GM19351 (cell line): ENCODE measurements at regions not wholly inside any gene's neighbourhood (a gene's known extent, or its start where the extent isn't known, plus 50 kb on each side); places are given as distances from the start of the nearest gene placed in this dataset.
A peak's percentile ranks its signal among the peaks of the same experiment; 100 is the strongest.

Source experiments
- ATAC-seq: cut with Tn5 transposase; IDR thresholded peaks from one replicate; pipeline ENCODE4 v1.9.1; 2021; ENCODE audit warnings: mild to moderate bottlenecking, moderate library complexity; ENCODE audit not compliant: unreplicated experiment

DNA sequence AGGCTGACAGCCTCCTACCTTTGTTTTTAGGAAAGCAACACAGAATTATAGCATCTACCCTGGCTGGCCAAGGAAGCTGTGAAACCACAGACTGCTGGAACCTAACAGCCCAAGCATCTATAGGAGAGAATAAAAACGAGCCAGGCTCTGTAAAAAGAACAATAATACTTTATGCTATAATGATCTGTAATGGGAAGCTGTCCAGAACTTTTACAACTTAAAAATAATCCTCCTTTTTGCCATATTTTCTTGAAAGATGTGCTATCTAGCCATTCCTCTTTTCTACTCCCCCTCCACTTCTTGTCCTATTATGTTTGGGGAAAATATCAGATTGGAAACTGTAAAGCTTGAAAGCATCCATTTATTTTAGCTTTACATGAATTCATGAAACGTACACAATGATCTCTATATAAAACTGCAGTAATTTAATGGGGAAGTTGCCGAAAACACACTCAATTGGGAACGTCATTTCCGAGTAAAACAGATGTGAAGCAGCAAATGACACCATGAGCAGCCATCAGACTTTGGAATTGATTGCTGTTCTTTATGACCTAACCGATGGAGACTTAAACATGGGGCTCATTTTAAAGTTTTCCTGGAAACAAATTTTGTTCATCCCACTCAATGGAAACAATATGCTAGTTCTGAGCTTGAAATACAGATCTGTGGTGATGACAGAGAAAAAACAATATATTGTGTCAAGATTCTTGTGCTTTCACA is 450.3 kb upstream of the CLINT1 start:
- ATAC-seq, result no peak

GRCh38 chr5:158308429-158309025 is 449.6 kb upstream of the CLINT1 start:
- ATAC-seq, result no peak

DNA sequence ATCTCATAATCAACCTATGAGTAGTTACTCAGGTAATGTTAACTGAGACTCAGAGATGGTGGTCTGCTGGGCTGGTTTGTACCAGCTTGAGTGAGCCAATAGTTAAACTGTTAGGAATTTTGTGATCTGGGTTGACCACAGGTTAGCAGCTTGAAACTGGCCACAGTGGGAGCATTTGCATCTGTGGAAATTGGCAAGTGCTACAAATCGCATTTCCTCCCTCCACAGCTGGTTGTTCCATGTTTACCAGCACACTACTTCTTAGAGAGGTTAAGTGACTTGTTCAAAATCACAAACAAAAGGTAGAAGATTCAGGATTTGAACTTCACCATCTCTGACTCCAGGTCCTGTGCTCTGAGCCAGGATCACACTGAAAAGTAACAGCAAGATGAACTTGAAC is 446.9 kb upstream of the CLINT1 start:
- no peak for ATAC-seq

DNA sequence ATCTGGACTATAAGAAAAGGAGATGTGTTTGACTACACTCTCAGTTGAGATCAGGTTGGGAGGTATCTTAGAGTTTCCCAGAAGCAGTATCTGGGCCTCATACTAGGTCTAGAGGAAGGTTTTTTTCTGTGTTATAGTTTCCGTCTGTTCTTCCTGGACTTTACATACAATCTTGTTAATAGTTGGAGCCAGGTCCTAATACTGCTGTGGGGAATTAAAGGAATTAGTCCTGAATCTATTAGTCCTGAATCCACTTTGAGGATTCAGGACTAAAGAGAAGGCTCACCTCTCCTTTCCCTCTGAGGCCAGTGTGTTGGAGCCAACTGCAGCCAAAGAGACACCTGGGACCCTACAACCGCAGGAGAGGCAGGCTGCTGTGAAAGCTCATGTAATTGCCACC is 445.7 kb upstream of the CLINT1 start:
- no peak for ATAC-seq

DNA sequence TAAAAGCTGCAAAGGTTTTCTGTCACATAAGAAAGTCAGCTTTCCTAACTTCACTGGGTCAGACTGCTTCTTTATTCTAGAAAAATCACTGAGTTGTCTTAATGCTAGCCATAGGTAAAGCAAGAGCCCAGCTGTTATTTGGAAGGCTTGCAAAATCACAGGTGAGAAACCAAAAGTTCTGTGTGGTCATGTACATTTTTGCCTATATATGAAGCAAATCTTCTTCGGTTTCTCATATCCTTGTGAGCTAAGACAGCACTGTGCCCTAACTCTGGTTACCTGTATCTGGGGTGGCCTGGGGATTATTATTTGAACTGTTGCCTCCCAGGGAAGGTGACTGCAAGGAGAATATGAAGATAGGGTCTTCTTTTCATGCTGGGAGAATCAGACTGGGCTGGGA is 444.9 kb upstream of the CLINT1 start:
- ATAC-seq, result peak; percentile 61

DNA sequence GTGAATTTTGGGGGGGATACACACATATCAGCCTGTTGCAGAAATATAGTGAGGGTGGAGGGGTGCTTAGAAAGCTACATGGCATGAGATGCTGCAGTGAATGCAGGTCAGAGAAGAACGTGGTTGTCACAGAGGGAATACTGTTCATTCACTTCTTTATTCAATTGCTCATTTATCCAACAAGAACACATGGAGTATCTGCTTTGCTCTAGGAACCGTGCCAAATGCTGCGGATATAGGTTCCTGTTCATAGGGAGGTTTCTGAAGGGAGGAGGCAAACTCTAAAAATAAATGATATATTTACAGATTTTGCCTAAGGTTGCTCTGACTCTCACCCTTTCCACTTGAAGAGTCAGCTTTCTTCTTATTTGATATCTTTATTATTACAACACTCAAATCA is 444.3 kb upstream of the CLINT1 start:
- no peak for ATAC-seq

GRCh38 chr5:158302029-158302428 is 443.1 kb upstream of the CLINT1 start:
- no peak for ATAC-seq

- no peak for ATAC-seq
Measured at GRCh38 chr5:158301186-158301585, 442.2 kb upstream of the CLINT1 start.

DNA sequence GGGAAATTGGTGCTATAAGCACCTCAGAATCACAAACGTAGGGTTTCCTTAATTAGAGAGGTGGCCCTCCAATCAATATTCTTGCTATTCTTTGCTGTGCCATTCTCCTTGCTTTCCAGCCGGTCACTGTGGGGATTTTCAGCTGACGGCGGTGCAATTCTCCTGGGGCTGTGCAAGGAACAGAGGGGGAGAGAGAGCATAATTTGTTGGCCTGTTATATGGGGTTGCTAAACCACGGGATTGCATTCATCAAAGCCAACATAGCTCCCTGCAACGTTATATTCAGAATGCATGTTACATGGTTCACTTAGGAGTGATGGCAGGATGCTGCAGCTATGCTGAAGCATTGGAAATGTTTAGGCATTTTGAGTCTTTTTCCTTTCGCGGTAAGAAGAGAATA is 441.3 kb upstream of the CLINT1 start:
- no peak for ATAC-seq

- no peak for ATAC-seq
Measured at GRCh38 chr5:158297002-158297527, 438.1 kb upstream of the CLINT1 start.

- ATAC-seq, result no peak
Measured at GRCh38 chr5:158294701-158295100, 435.8 kb upstream of the CLINT1 start.

GRCh38 chr5:158292981-158293380 is 434.0 kb upstream of the CLINT1 start:
- ATAC-seq, result no peak

- no peak for ATAC-seq
Measured at GRCh38 chr5:158289967-158290366, 431.0 kb upstream of the CLINT1 start.

- no peak for ATAC-seq
Measured at GRCh38 chr5:158288272-158288657, 429.3 kb upstream of the CLINT1 start.

DNA sequence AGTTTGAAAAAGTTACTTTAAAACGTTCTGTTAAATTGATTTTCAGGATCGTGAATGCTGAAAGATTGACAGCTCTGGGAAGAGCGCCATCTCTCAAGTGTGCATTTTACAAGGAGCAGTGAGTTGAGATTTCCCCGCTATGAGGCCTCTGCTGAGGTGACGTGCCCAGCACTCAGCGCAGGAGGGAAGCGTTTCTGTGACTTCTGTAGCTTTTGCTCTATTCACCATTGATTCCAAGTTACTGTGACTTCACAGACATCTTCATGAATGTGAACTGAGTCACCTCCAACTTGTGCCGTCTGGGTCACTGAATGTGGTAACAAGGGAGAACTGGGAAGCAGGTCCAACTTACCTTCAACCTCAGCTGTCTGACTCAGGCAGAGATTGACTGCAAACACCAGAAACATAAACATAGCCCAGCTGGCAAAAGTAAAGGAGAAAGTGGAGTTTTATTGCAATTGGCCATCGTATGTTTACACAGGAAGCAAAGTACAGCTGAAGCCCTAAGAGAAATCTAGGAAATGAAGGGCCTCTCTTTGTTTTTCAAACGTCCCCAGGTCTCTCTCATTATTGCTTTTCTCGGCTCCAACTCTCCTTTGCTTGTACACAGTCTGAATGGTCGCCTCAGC is 428.8 kb upstream of the CLINT1 start:
- no peak for ATAC-seq

DNA sequence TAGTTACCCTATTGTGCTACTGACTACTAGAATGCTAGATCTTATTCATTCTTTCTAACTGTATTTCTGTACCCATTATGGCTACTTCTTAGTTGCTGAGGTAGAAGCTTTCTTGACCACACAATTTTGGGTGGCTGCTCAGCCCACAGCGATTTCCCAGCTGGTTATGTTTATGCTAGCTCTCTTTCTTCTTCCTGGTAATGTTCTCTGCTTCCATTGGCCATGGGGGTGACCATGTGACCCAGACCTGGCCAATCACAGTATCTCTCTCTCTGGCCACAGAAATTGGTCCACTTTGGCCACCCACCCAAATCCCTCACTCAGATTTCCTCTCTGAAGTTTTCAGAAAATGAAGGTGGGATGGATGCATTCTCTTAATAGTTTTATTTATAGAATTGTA is 427.9 kb upstream of the CLINT1 start:
- ATAC-seq, result no peak

- ATAC-seq, result no peak
Measured at GRCh38 chr5:158285698-158286097, 426.8 kb upstream of the CLINT1 start.

GRCh38 chr5:158284242-158284641 is 425.3 kb upstream of the CLINT1 start:
- no peak for ATAC-seq

DNA sequence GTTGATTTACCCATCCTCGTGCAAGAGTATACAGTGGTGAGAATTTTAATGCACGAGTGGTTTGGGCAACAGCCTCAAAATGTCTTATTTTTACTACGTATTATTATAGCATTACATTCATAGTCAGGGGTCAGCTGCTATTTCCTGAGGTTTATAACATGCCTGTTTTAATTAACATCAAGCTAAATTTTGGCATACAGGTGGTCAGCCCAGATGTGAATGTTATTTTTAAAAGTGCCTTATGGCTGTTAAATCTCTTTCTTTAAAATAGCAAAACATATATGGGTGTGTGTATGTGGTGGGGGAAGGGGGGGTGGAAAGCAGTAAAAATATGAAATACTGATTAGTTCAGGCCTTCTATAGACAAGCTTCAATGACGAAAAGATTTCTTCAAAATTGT is 424.5 kb upstream of the CLINT1 start:
- no peak for ATAC-seq

GRCh38 chr5:158278216-158278925 is 419.4 kb upstream of the CLINT1 start:
- ATAC-seq, result no peak

DNA sequence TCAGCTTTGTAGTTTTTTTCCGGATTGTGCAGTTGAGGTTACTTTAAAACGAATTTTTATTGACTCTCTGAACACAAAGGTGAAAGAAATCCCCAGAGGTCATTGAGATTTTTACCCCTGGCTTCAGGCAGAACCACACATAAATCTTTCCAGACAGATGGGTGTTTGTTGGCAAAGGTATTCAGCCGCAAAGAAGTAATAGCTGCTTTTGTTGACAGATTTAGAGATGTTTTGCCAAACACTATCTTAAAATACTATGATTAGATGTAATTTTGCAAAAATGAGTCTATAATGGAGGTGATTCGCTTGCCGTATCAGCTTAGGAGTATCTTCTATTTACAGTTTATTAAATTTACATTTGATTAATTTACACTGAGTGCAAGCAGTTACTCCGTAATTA is 418.3 kb upstream of the CLINT1 start:
- ATAC-seq, result no peak

- no peak for ATAC-seq
Measured at GRCh38 chr5:158276692-158277091, 417.7 kb upstream of the CLINT1 start.
